GM12878 (cell line): ENCODE measurements at regions not wholly inside any gene's neighbourhood (a gene's known extent, or its start where the extent isn't known, plus 50 kb on each side); places are given as distances from the start of the nearest gene placed in this dataset.

Source experiments
- ATAC-seq: fragments of 200-7000 bp; cut with Tn5 transposase; 3 replicates; pipeline ENCODE4 v1.9.1; 2020; ENCODE audit warnings: mild to moderate bottlenecking, moderate library complexity
- BruUV-seq: library from RNA; stranded (reverse); fragments of 400-500 nt; replicated peaks from 2 replicates; lab custom pipeline; 2021; lab: Mats Ljungman, UMichigan
- CTCF ChIA-PET: fragments of 300-600 bp; sonication (Branson Sonifier 250); formaldehyde crosslinking; extraction: SDS; loops from one replicate; lab custom pipeline; 2021; ENCODE audit warnings: inconsistent platforms; lab: Yijun Ruan, JAX
- POLR2A ChIA-PET: fragments of 350-600 bp; formaldehyde crosslinking; extraction: SDS; loops from one replicate; lab custom pipeline; 2021; ENCODE audit warnings: inconsistent platforms; lab: Charles Lee
- RAD21 ChIA-PET: fragments of 300-600 bp; sonication (Branson Sonifier 250); formaldehyde crosslinking; loops from one replicate; lab custom pipeline; 2023; ENCODE audit warnings: antibody characterized with exemption; ENCODE audit not compliant: unreplicated experiment; lab: Charles Lee
- SMC1A ChIA-PET: fragments of 300-600 bp; sonication (Branson Sonifier 250); formaldehyde crosslinking; loops from one replicate; lab custom pipeline; 2023; ENCODE audit not compliant: unreplicated experiment, uncharacterized antibody; lab: Charles Lee
- DNase-seq: peaks from one replicate; pipeline ENCODE4 v3.0.0-alpha.2; 2011; ENCODE audit warnings: low read depth, low spot score
- FAIRE-seq: peaks from 3 replicates; lab custom pipeline; 2011; peaks lifted over from hg19 to GRCh38; lab: Jason Lieb, UNC
- H2AFZ ChIP-seq: 2 replicates; pipeline ENCODE4 v1.6.0; 2011; ENCODE audit warnings: low read depth, low read length, control low read depth; ENCODE audit not compliant: control insufficient read depth
- H3K27ac ChIP-seq: 2 replicates; pipeline ENCODE4 v1.5.1; 2011; ENCODE audit warnings: control low read depth; ENCODE audit not compliant: control insufficient read depth, insufficient read depth
- H3K27me3 ChIP-seq, 2 experiments: replicated peaks in 1 of 2; 2 replicates each; pipeline versions ENCODE4 v1.6.0 to v1.6.1; 2011; ENCODE audit warnings: low read length in 1 of 2; ENCODE audit not compliant: control insufficient read depth in 2 of 2, insufficient read depth in 2 of 2
- H3K36me3 ChIP-seq, 2 experiments: 2 replicates each; pipeline ENCODE4 v1.5.1; 2011; ENCODE audit warnings: low read length in 1 of 2; ENCODE audit not compliant: control insufficient read depth in 2 of 2, insufficient read depth in 2 of 2
- H3K4me1 ChIP-seq: 2 replicates; pipeline ENCODE4 v1.6.1; 2011; ENCODE audit warnings: mild to moderate bottlenecking, low read length, moderate library complexity, mixed read lengths; ENCODE audit not compliant: control insufficient read depth, insufficient read depth
- H3K4me2 ChIP-seq: 2 replicates; pipeline ENCODE4 v1.6.0; 2011; ENCODE audit warnings: control low read depth; ENCODE audit not compliant: control insufficient read depth, insufficient read depth
- H3K4me3 ChIP-seq: fragments of 200-600 bp; sonication (generic); 2 replicates; pipeline ENCODE4 v1.5.1; 2016
- H3K79me2 ChIP-seq: 2 replicates; pipeline ENCODE4 v1.6.0; 2011; ENCODE audit warnings: low read length; ENCODE audit not compliant: control insufficient read depth, insufficient read depth
- H3K9ac ChIP-seq: 2 replicates; pipeline ENCODE4 v1.8.0; 2011; ENCODE audit warnings: low read length, control low read depth, mixed read lengths; ENCODE audit not compliant: control insufficient read depth, insufficient read depth
- H3K9me3 ChIP-seq: replicated peaks from 3 replicates; pipeline ENCODE4 v1.5.1; 2011; ENCODE audit warnings: mild to moderate bottlenecking, low read length; ENCODE audit not compliant: control insufficient read depth, insufficient read depth
- H4K20me1 ChIP-seq: 2 replicates; pipeline ENCODE4 v1.6.0; 2011; ENCODE audit not compliant: control insufficient read depth, insufficient read depth
- ASH2L ChIP-seq: fragments of 300-600, 200-600 bp; sonication (generic); IDR thresholded peaks from 2 replicates; pipeline ENCODE4 v1.6.1; 2017; ENCODE audit warnings: low read depth, mild to moderate bottlenecking, borderline replicate concordance
- ATF7 ChIP-seq: fragments of 450-650 bp; IDR thresholded peaks from 2 replicates; pipeline ENCODE4 v1.6.1; 2016; ENCODE audit warnings: low read depth, mild to moderate bottlenecking
- BCL11A ChIP-seq: IDR thresholded peaks from 2 replicates; pipeline ENCODE4 v1.6.1; 2011; ENCODE audit warnings: low read depth, low read length
- FOXK2 ChIP-seq: fragments of 450-650 bp; IDR thresholded peaks from 2 replicates; pipeline ENCODE4 v1.6.1; 2017; ENCODE audit warnings: mild to moderate bottlenecking, moderate library complexity
- MTA3 ChIP-seq: IDR thresholded peaks from 2 replicates; pipeline ENCODE4 v1.6.1; 2012; ENCODE audit warnings: low read length, inconsistent platforms, borderline replicate concordance
- STAT3 ChIP-seq: IDR thresholded peaks from 2 replicates; pipeline ENCODE4 v1.6.1; 2011; ENCODE audit warnings: low read depth, low read length, improper control_type of control experiment
- SUPT20H ChIP-seq: IDR thresholded peaks from 2 replicates; pipeline ENCODE4 v1.6.1; 2011; ENCODE audit warnings: low read depth, mild to moderate bottlenecking, low read length, moderate library complexity, borderline replicate concordance; ENCODE audit not compliant: control insufficient read depth
- TARDBP ChIP-seq: IDR thresholded peaks from 2 replicates; pipeline ENCODE4 v1.6.1; 2016; ENCODE audit warnings: borderline replicate concordance
- ZBTB11 ChIP-seq: fragments of 450-650 bp; formaldehyde crosslinking; IDR thresholded peaks from 2 replicates; pipeline ENCODE4 v1.5.0; 2022; ENCODE audit warnings: mild to moderate bottlenecking, missing genetic modification characterization
- ZZZ3 ChIP-seq: IDR thresholded peaks from 2 replicates; pipeline ENCODE4 v1.6.1; 2011; ENCODE audit warnings: low read depth; ENCODE audit not compliant: control insufficient read depth, insufficient read length
- WGBS: methylation state at CpG from one replicate; pipeline ENCODE4 v1.1.6; 2016; ENCODE audit warnings: low lambda C conversion rate; ENCODE audit not compliant: insufficient replicate concordance, insufficient coverage; ENCODE audit errors: missing lambda C conversion rate; 5-methylcytosine and 5-hydroxymethylcytosine counted together
- in situ Hi-C: fragments of 300-500 bp; cut with MboI; formaldehyde crosslinking; loops from 9 replicates; pipeline ENCODE4 v1.14.3; 2018; ENCODE audit warnings: mixed read lengths
- intact Hi-C: fragments of 100-400 bp; cut with micrococcal nuclease; formaldehyde crosslinking; loops from one replicate; pipeline ENCODE4 v1.14.2; 2022; ENCODE audit not compliant: unreplicated experiment
- TF ChIP-seq, protein P1 (sequence below): fragments of 450-650 bp; formaldehyde crosslinking; IDR thresholded peaks from 2 replicates; pipeline ENCODE4 v1.4.0; 2022; ENCODE audit warnings: mild to moderate bottlenecking, moderate library complexity
- TF ChIP-seq, protein P2 (sequence below): fragments of 450-650 bp; IDR thresholded peaks from 2 replicates; pipeline ENCODE4 v1.6.1; 2018; ENCODE audit warnings: borderline replicate concordance, mild to moderate bottlenecking; ENCODE audit not compliant: partially characterized antibody
- TF ChIP-seq, protein P3 (sequence below): fragments of 450-650 bp; IDR thresholded peaks from 2 replicates; pipeline ENCODE4 v1.6.1; 2017; ENCODE audit warnings: mild to moderate bottlenecking, low read depth, inconsistent platforms; ENCODE audit not compliant: poor library complexity, severe bottlenecking

- no peaks in the 10 kb centered on the region for H3K36me3 ChIP-seq
- FAIRE-seq, result no peak
- BruUV-seq, result no TSS peak
- H3K79me2 ChIP-seq, result no peaks in the 10 kb centered on the region
- intact Hi-C loops, result loop anchor here (5.0 kb wide), 1 partner anchor 134 kb away; no protein-coding TSS in a partner anchor
- TF ChIP-seq TARDBP, result no peak
- TF ChIP-seq, protein P1, sequence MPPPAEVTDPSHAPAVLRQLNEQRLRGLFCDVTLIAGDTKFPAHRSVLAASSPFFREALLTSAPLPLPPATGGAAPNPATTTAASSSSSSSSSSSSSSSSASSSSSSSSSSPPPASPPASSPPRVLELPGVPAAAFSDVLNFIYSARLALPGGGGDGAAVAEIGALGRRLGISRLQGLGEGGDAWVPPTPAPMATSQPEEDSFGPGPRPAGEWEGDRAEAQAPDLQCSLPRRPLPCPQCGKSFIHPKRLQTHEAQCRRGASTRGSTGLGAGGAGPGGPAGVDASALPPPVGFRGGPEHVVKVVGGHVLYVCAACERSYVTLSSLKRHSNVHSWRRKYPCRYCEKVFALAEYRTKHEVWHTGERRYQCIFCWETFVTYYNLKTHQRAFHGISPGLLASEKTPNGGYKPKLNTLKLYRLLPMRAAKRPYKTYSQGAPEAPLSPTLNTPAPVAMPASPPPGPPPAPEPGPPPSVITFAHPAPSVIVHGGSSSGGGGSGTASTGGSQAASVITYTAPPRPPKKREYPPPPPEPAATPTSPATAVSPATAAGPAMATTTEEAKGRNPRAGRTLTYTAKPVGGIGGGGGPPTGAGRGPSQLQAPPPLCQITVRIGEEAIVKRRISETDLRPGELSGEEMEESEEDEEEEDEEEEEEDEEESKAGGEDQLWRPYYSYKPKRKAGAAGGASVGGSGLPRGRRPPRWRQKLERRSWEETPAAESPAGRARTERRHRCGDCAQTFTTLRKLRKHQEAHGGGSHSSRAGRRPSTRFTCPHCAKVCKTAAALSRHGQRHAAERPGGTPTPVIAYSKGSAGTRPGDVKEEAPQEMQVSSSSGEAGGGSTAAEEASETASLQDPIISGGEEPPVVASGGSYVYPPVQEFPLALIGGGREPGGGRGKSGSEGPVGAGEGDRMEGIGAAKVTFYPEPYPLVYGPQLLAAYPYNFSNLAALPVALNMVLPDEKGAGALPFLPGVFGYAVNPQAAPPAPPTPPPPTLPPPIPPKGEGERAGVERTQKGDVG (CRISPR knock-in tag), result no peak
- TF ChIP-seq, protein P2, sequence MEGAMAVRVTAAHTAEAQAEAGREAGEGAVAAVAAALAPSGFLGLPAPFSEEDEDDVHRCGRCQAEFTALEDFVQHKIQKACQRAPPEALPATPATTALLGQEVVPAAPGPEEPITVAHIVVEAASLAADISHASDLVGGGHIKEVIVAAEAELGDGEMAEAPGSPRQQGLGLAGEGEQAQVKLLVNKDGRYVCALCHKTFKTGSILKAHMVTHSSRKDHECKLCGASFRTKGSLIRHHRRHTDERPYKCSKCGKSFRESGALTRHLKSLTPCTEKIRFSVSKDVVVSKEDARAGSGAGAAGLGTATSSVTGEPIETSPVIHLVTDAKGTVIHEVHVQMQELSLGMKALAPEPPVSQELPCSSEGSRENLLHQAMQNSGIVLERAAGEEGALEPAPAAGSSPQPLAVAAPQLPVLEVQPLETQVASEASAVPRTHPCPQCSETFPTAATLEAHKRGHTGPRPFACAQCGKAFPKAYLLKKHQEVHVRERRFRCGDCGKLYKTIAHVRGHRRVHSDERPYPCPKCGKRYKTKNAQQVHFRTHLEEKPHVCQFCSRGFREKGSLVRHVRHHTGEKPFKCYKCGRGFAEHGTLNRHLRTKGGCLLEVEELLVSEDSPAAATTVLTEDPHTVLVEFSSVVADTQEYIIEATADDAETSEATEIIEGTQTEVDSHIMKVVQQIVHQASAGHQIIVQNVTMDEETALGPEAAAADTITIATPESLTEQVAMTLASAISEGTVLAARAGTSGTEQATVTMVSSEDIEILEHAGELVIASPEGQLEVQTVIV, result no peak
- TF ChIP-seq BCL11A, result no peak
- no peak for TF ChIP-seq ASH2L
- TF ChIP-seq ZBTB11, result no peak
- no peak for TF ChIP-seq ATF7
- TF ChIP-seq SUPT20H, result no peak
- no peak for TF ChIP-seq FOXK2
- no peak for TF ChIP-seq STAT3
- TF ChIP-seq, protein P3, sequence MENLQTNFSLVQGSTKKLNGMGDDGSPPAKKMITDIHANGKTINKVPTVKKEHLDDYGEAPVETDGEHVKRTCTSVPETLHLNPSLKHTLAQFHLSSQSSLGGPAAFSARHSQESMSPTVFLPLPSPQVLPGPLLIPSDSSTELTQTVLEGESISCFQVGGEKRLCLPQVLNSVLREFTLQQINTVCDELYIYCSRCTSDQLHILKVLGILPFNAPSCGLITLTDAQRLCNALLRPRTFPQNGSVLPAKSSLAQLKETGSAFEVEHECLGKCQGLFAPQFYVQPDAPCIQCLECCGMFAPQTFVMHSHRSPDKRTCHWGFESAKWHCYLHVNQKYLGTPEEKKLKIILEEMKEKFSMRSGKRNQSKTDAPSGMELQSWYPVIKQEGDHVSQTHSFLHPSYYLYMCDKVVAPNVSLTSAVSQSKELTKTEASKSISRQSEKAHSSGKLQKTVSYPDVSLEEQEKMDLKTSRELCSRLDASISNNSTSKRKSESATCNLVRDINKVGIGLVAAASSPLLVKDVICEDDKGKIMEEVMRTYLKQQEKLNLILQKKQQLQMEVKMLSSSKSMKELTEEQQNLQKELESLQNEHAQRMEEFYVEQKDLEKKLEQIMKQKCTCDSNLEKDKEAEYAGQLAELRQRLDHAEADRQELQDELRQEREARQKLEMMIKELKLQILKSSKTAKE, result no peak
- no peak for TF ChIP-seq ZZZ3
- TF ChIP-seq MTA3, result no peak
- no peak overlapping the region for H2AFZ ChIP-seq
- ChIA-PET POLR2A (no interaction called here), SMC1A (interaction anchor here (1.0 to 1.5 kb wide), 3 partner anchors 10 to 104 kb away, joined by 3 to 4 read pairs (median 4); no protein-coding TSS in a partner anchor), CTCF (interaction anchor here (0.6 to 1.0 kb wide), 3 partner anchors 23 to 85 kb away, joined by 3 to 4 read pairs (median 4); no protein-coding TSS in a partner anchor), RAD21 (no interaction called here)
- ATAC-seq, result no peak
- H3K4me2 ChIP-seq, result no peak overlapping the region
- in situ Hi-C loops, result no loop called here
- H3K27me3 ChIP-seq, result peaks cover 3 to 5% of the 10 kb centered on the region in 2 experiments; a peak in 3 of 4 replicates
- H3K9ac ChIP-seq, result no peak overlapping the region
- H3K4me3 ChIP-seq, result no peak overlapping the region
- no peak for DNase-seq
- no peak overlapping the region for H3K27ac ChIP-seq
- no peaks in the 10 kb centered on the region for H4K20me1 ChIP-seq
- no peaks in the 10 kb centered on the region for H3K9me3 ChIP-seq
- peaks cover 7% of the 10 kb centered on the region for H3K4me1 ChIP-seq
- 87% methylated on average over 1 of the region's 1 CpG for WGBS
Observed at GRCh38 chr12:24731596-24731995, 217.3 kb downstream of the BCAT1 start.
